ENCODE measurements at regions not wholly inside any gene's neighbourhood (a gene's known extent, or its start where the extent isn't known, plus 50 kb on each side); places are given as distances from the start of the nearest gene placed in this dataset.

DNA sequence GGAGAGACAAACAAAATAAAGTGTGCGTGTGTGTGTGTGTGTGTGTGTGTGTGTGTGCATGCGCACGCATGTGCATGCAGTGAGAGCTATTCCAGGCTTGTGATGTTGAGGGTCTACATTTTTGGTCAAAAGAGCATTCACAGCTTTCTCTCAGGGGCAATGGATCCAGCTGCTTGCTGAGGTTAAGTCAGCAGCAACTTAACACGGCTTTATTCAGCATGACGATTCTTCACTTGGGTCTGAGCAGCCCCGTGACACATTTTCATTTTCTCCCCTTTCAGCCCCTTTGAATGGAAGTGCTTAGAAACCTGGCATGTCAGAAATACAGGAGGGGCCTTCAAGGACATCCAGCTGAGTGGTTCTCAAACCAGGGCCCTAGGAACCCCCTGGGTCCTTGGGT is 66.4 kb upstream of the MED9 start:
- ATAC-seq: no peak
- TF ChIP-seq, protein P1, sequence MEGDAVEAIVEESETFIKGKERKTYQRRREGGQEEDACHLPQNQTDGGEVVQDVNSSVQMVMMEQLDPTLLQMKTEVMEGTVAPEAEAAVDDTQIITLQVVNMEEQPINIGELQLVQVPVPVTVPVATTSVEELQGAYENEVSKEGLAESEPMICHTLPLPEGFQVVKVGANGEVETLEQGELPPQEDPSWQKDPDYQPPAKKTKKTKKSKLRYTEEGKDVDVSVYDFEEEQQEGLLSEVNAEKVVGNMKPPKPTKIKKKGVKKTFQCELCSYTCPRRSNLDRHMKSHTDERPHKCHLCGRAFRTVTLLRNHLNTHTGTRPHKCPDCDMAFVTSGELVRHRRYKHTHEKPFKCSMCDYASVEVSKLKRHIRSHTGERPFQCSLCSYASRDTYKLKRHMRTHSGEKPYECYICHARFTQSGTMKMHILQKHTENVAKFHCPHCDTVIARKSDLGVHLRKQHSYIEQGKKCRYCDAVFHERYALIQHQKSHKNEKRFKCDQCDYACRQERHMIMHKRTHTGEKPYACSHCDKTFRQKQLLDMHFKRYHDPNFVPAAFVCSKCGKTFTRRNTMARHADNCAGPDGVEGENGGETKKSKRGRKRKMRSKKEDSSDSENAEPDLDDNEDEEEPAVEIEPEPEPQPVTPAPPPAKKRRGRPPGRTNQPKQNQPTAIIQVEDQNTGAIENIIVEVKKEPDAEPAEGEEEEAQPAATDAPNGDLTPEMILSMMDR (conservative IDR thresholded peaks at IDR 0.05; ENCODE audit: low read depth, low read length): no peak
- TF ChIP-seq EZH2 (IDR thresholded peaks at IDR 0.05; ENCODE audit: low read length, unreplicated experiment) (no peak), EZH2phosphoT487 (IDR thresholded peaks at IDR 0.05; ENCODE audit: borderline replicate concordance, low read length) (no peak)
- no TSS peak for BruUV-seq (replicated peaks)
- ChIA-PET CTCF (no interaction called here), POLR2A (ENCODE audit: unreplicated experiment) (no interaction called here)
- no peaks in the 10 kb centered on the region for H3K9me3 ChIP-seq (ENCODE audit: low read length)
- H3K27ac ChIP-seq (ENCODE audit: low read length): no peak overlapping the region
- H3K9me2 ChIP-seq (replicated peaks; ENCODE audit: low read length): no peaks in the 10 kb centered on the region
- intact Hi-C loops (cut with micrococcal nuclease): loop anchor here (10.0 kb wide), 1 partner anchor 84 kb away; the partner anchor contains the start of gene RASD1
- no peak overlapping the region for H2AFZ ChIP-seq (ENCODE audit: low read length)
- no peak overlapping the region for H3K9ac ChIP-seq (ENCODE audit: low read length)
- H3K36me3 ChIP-seq (ENCODE audit: low read depth, low read length): no peaks in the 10 kb centered on the region
- no peaks in the 10 kb centered on the region for H4K20me1 ChIP-seq (ENCODE audit: low read length)
- no peaks in the 10 kb centered on the region for H3K27me3 ChIP-seq (ENCODE audit: low read length)
- H3K4me2 ChIP-seq (ENCODE audit: low read length): no peak overlapping the region
- DNase-seq: no peak
- H3K79me2 ChIP-seq (ENCODE audit: low read length): no peaks in the 10 kb centered on the region
- no peak overlapping the region for H3K4me3 ChIP-seq (ENCODE audit: low read length)
- H3F3A ChIP-seq (ENCODE audit: low read length, unreplicated experiment): no peaks in the 10 kb centered on the region
- peaks cover 40% of the 10 kb centered on the region for H3K4me1 ChIP-seq (ENCODE audit: insufficient read depth, low read length)

GRCh38 chr17:17411692-17412091 is 65.1 kb upstream of the MED9 start:
- ChIA-PET POLR2A (ENCODE audit: unreplicated experiment) (no interaction called here), CTCF (no interaction called here)
- no peaks in the 10 kb centered on the region for H4K20me1 ChIP-seq (ENCODE audit: low read length)
- H3K4me3 ChIP-seq (ENCODE audit: low read length): no peak overlapping the region
- no peaks in the 10 kb centered on the region for H3K9me3 ChIP-seq (ENCODE audit: low read length)
- no TSS peak for BruUV-seq (replicated peaks)
- H3K27ac ChIP-seq (ENCODE audit: low read length): peak overlapping the region; percentile 96
- peaks cover under 1% of the 10 kb centered on the region for H3F3A ChIP-seq (ENCODE audit: low read length, unreplicated experiment)
- DNase-seq (peak; percentile 69), ATAC-seq (no peak)
- peaks cover 54% of the 10 kb centered on the region for H3K4me1 ChIP-seq (ENCODE audit: insufficient read depth, low read length)
- TF ChIP-seq, protein P1 (conservative IDR thresholded peaks at IDR 0.05; ENCODE audit: low read depth, low read length): no peak
- TF ChIP-seq EZH2phosphoT487 (IDR thresholded peaks at IDR 0.05; ENCODE audit: borderline replicate concordance, low read length): no peak
- H3K9ac ChIP-seq (ENCODE audit: low read length): peak overlapping the region; percentile 33; the same call in 1 of the 2 replicates
- no peaks in the 10 kb centered on the region for H3K27me3 ChIP-seq (ENCODE audit: low read length)
- H3K9me2 ChIP-seq (replicated peaks; ENCODE audit: low read length): no peaks in the 10 kb centered on the region
- H3K36me3 ChIP-seq (ENCODE audit: low read depth, low read length): no peaks in the 10 kb centered on the region
- no peak overlapping the region for H2AFZ ChIP-seq (ENCODE audit: low read length)
- H3K79me2 ChIP-seq (ENCODE audit: low read length): no peaks in the 10 kb centered on the region
- intact Hi-C loops (cut with micrococcal nuclease): loop anchor here (10.0 kb wide), 1 partner anchor 83 kb away; the partner anchor contains the start of gene RASD1
- H3K4me2 ChIP-seq (ENCODE audit: low read length): no peak overlapping the region

GRCh38 chr17:17412326-17412725 is 64.5 kb upstream of the MED9 start:
- DNase-seq (peak; percentile 71), ATAC-seq (peak; percentile 14; the same call in 1 of the 2 replicates)
- Histone ChIP-seq H3K4me3 (ENCODE audit: low read length) (no peak overlapping the region), H3K4me1 (ENCODE audit: insufficient read depth, low read length) (peaks cover 60% of the 10 kb centered on the region), H3K36me3 (ENCODE audit: low read depth, low read length) (no peaks in the 10 kb centered on the region), H2AFZ (ENCODE audit: low read length) (no peak overlapping the region), H3K9me2 (replicated peaks; ENCODE audit: low read length) (no peaks in the 10 kb centered on the region), H3K9ac (ENCODE audit: low read length) (peak overlapping the region; percentile 33), H3K4me2 (ENCODE audit: low read length) (no peak overlapping the region), H3K27ac (ENCODE audit: low read length) (peak overlapping the region; percentile 96), H3K9me3 (ENCODE audit: low read length) (no peaks in the 10 kb centered on the region), H3K79me2 (ENCODE audit: low read length) (no peaks in the 10 kb centered on the region), H3F3A (ENCODE audit: low read length, unreplicated experiment) (peaks cover 6% of the 10 kb centered on the region), H3K27me3 (ENCODE audit: low read length) (no peaks in the 10 kb centered on the region), H4K20me1 (ENCODE audit: low read length) (no peaks in the 10 kb centered on the region)
- BruUV-seq (replicated peaks): no TSS peak
- TF ChIP-seq EZH2phosphoT487 (IDR thresholded peaks at IDR 0.05; ENCODE audit: borderline replicate concordance, low read length) (no peak), EZH2 (IDR thresholded peaks at IDR 0.05; ENCODE audit: low read length, unreplicated experiment) (no peak)
- TF ChIP-seq, protein P1 (conservative IDR thresholded peaks at IDR 0.05; ENCODE audit: low read depth, low read length): no peak
- intact Hi-C loops (cut with micrococcal nuclease): loop anchor here (10.0 kb wide), 1 partner anchor 82 kb away; the partner anchor contains the start of gene RASD1
- CTCF ChIA-PET: no interaction called here
- POLR2A ChIA-PET (ENCODE audit: unreplicated experiment): no interaction called here
